EH (cell line): ENCODE measurements at regions not wholly inside any gene's neighbourhood (a gene's known extent, or its start where the extent isn't known, plus 50 kb on each side); places are given as distances from the start of the nearest gene placed in this dataset.
A peak's percentile ranks its signal among the peaks of the same experiment; 100 is the strongest.
"Not testable (repeated sequence)": the region's sequence is repeated elsewhere in the genome, so short reads cannot be mapped to it uniquely, and the experiment has no call there.

Experiments
- DNase-seq: peaks from one replicate; pipeline ENCODE4 v3.0.0-alpha.2; 2015; ENCODE audit warnings: low read depth

DNA sequence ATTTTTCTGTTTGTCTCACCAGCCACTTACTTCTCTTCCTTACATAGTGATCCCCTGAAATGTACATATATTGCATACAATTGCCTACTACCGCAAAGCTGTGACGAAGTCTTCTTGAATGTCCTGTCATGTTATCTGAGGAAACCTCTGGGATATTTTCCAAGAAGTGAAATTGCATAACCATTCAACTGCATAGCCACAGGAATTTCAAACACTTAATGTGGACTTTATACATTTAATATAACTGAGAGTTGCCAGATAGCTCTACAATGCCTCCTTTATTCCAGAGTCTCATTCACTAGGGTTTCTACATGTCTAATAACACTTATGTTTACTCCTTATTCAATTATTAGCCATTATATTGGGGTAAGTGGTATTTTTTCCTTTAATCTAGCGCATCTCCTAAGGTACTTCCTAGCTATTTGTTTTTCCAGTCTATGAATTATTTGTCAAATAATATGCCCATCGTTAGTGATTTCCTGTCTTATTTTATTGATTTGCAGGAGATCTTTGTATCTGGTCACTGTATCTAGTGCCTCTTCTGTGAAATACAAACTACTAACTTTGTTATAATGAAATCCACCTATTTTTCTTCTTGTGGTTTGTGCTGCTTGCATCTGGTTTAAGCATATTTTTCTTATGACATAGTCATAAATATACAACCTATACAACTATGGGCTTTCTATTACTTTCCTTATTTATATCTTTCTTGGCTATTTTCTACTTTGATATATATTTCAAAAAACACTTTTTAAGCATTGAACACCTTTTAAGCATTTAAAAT, 69.2 kb upstream of the GRID2 start:
- DNase-seq: peak; percentile 90

- no peak for DNase-seq
These were observed 68.0 kb upstream of the GRID2 start for GRCh38 chr4:92235731-92236130.

- peak; percentile 20 for DNase-seq
These were observed 66.9 kb upstream of the GRID2 start for GRCh38 chr4:92236877-92237276.

- DNase-seq: no peak
These were observed 66.2 kb upstream of the GRID2 start for GRCh38 chr4:92237559-92237958.

DNA sequence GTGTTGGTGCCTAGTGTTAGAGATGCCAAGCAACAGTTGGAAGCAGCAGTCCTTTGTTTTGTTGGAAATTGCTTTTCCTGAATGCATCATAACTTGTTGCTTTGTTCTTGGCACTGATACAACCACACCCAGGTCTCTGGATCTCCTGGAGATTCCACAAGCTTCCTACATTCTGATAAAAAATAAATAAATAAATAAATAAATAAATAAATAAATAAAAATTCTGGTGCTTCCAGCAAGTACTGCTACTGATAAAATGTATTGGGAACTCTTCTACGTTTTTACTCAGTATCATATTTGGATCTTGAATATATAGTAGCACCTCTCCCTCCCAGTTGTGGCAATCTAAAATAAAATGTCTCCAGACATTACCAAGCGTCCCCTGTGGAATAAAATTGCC, 62.7 kb upstream of the GRID2 start:
- DNase-seq: no peak

GRCh38 chr4:92246384-92246783, 57.4 kb upstream of the GRID2 start:
- DNase-seq: no peak

DNA sequence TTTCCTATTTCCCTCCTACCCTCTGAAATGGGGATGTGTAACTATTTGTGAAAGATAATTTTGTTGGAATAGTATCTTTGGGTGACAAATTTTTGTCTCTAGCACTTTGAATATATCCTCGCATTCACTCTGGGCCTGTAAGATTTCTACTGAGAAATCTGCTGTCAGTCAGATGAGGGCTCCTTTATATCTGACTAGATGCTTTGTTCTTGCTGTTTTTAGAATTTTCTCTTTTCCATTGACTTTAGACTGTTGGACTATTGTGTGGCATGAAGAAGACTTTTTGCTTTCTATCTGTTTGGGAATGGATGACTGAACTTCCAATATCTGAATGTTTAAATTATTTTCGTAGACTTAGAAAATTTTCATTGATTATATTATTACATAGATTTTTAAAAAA, 54.2 kb upstream of the GRID2 start:
- DNase-seq: no peak

GRCh38 chr4:92251711-92252110, 52.1 kb upstream of the GRID2 start:
- no peak for DNase-seq

DNA sequence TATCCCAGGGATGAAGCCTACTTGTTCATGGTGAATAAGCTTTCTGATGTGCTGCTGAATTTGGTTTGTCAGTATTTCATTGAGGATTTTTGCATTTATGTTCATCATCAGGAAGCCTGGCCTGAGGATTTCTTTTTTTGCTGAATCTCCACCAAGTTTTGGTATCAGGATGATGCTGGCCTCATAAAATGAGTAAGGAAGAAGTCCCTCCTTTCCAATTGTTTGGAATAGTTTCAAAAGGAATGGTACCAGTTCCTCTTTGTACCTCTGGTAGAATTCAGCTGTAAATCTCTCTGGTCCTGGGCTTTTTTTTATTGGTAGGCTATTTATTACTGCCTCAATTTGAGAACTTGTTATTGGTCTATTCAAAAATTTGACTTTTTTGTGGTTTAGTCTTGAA, 51.4 kb upstream of the GRID2 start:
- DNase-seq: not testable (repeated sequence)

GRCh38 chr4:92252846-92253245, 50.9 kb upstream of the GRID2 start:
- no peak for DNase-seq

DNA sequence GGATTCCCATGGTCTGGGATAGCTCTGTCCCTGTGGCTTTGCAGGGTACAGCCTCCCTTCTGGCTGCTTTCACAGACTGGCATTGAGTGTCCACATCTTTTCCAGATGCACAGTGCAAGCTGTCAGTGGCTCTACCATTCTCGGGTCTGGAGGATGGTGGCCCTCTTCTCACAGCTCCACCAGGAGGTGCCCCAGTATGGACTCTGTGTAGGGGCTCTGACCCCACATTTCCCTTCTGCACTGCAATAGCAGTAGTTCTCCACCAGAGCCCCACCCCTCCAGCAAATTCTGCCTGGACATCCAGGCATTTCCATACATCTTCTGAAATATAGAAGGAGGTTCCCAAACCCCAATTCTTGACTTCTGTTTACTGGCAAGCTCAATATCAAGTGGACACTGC, 50.2 kb upstream of the GRID2 start:
- no peak for DNase-seq
